ENCODE measurements at regions not wholly inside any gene's neighbourhood (a gene's known extent, or its start where the extent isn't known, plus 50 kb on each side); places are given as distances from the start of the nearest gene placed in this dataset.

GRCh38 chr19:30076751-30077670, 135.0 kb downstream of the URI1 start:
- no peaks in the 10 kb centered on the region for H3K9me3 Mint-ChIP-seq
- H3K27me3 Mint-ChIP-seq = peaks cover 4% of the 10 kb centered on the region
- H3K36me3 Mint-ChIP-seq (ENCODE audit: low read depth) = no peaks in the 10 kb centered on the region
- H3K4me3 Mint-ChIP-seq = no peak overlapping the region
- no peaks in the 10 kb centered on the region for H3K4me1 Mint-ChIP-seq (ENCODE audit: low read depth)
- H3K27ac Mint-ChIP-seq = no peak overlapping the region

GRCh38 chr19:30077851-30078355, 135.9 kb downstream of the URI1 start:
- peaks cover 4% of the 10 kb centered on the region for H3K27me3 Mint-ChIP-seq
- H3K4me3 Mint-ChIP-seq = no peak overlapping the region
- H3K27ac Mint-ChIP-seq = no peak overlapping the region
- no peaks in the 10 kb centered on the region for H3K4me1 Mint-ChIP-seq (ENCODE audit: low read depth)
- H3K36me3 Mint-ChIP-seq (ENCODE audit: low read depth) = no peaks in the 10 kb centered on the region
- H3K9me3 Mint-ChIP-seq = no peaks in the 10 kb centered on the region

GRCh38 chr19:30078381-30078910, 136.4 kb downstream of the URI1 start:
- H3K27ac Mint-ChIP-seq = no peak overlapping the region
- H3K27me3 Mint-ChIP-seq = peaks cover 4% of the 10 kb centered on the region
- no peaks in the 10 kb centered on the region for H3K9me3 Mint-ChIP-seq
- no peaks in the 10 kb centered on the region for H3K36me3 Mint-ChIP-seq (ENCODE audit: low read depth)
- no peaks in the 10 kb centered on the region for H3K4me1 Mint-ChIP-seq (ENCODE audit: low read depth)
- no peak overlapping the region for H3K4me3 Mint-ChIP-seq

- Mint-ChIP-seq H3K36me3 (ENCODE audit: low read depth) (no peaks in the 10 kb centered on the region), H3K27me3 (peaks cover 4% of the 10 kb centered on the region), H3K27ac (no peak overlapping the region), H3K4me1 (ENCODE audit: low read depth) (no peaks in the 10 kb centered on the region), H3K9me3 (no peaks in the 10 kb centered on the region), H3K4me3 (no peak overlapping the region)
Measured at GRCh38 chr19:30079200-30079599, 137.2 kb downstream of the URI1 start.

- no peaks in the 10 kb centered on the region for H3K27me3 Mint-ChIP-seq
- no peaks in the 10 kb centered on the region for H3K9me3 Mint-ChIP-seq
- no peak overlapping the region for H3K4me3 Mint-ChIP-seq
- no peak overlapping the region for H3K27ac Mint-ChIP-seq
- no peaks in the 10 kb centered on the region for H3K4me1 Mint-ChIP-seq (ENCODE audit: low read depth)
- H3K36me3 Mint-ChIP-seq (ENCODE audit: low read depth) = no peaks in the 10 kb centered on the region
Measured at GRCh38 chr19:30082168-30082567, 140.1 kb downstream of the URI1 start.

- Mint-ChIP-seq H3K4me1 (ENCODE audit: low read depth) (no peaks in the 10 kb centered on the region), H3K9me3 (no peaks in the 10 kb centered on the region), H3K4me3 (no peak overlapping the region), H3K36me3 (ENCODE audit: low read depth) (no peaks in the 10 kb centered on the region), H3K27me3 (no peaks in the 10 kb centered on the region), H3K27ac (no peak overlapping the region)
Measured at GRCh38 chr19:30082611-30083010, 140.6 kb downstream of the URI1 start.

- H3K27ac Mint-ChIP-seq = no peak overlapping the region
- H3K4me3 Mint-ChIP-seq = no peak overlapping the region
- H3K9me3 Mint-ChIP-seq = no peaks in the 10 kb centered on the region
- no peaks in the 10 kb centered on the region for H3K27me3 Mint-ChIP-seq
- H3K36me3 Mint-ChIP-seq (ENCODE audit: low read depth) = no peaks in the 10 kb centered on the region
- no peaks in the 10 kb centered on the region for H3K4me1 Mint-ChIP-seq (ENCODE audit: low read depth)
Measured at GRCh38 chr19:30083125-30083681, 141.2 kb downstream of the URI1 start.

- Mint-ChIP-seq H3K27ac (no peak overlapping the region), H3K4me3 (no peak overlapping the region), H3K36me3 (ENCODE audit: low read depth) (no peaks in the 10 kb centered on the region), H3K9me3 (no peaks in the 10 kb centered on the region), H3K4me1 (ENCODE audit: low read depth) (no peaks in the 10 kb centered on the region), H3K27me3 (no peaks in the 10 kb centered on the region)
Measured at GRCh38 chr19:30083701-30084156, 141.7 kb downstream of the URI1 start.

GRCh38 chr19:30084390-30084819, 142.4 kb downstream of the URI1 start:
- H3K4me3 Mint-ChIP-seq = no peak overlapping the region
- no peaks in the 10 kb centered on the region for H3K36me3 Mint-ChIP-seq (ENCODE audit: low read depth)
- no peaks in the 10 kb centered on the region for H3K9me3 Mint-ChIP-seq
- no peaks in the 10 kb centered on the region for H3K4me1 Mint-ChIP-seq (ENCODE audit: low read depth)
- H3K27ac Mint-ChIP-seq = no peak overlapping the region
- no peaks in the 10 kb centered on the region for H3K27me3 Mint-ChIP-seq

- H3K36me3 Mint-ChIP-seq (ENCODE audit: low read depth) = no peaks in the 10 kb centered on the region
- H3K27ac Mint-ChIP-seq = no peak overlapping the region
- no peak overlapping the region for H3K4me3 Mint-ChIP-seq
- H3K4me1 Mint-ChIP-seq (ENCODE audit: low read depth) = no peaks in the 10 kb centered on the region
- H3K27me3 Mint-ChIP-seq = no peaks in the 10 kb centered on the region
- no peaks in the 10 kb centered on the region for H3K9me3 Mint-ChIP-seq
Measured at GRCh38 chr19:30085394-30085793, 143.4 kb downstream of the URI1 start.

- H3K4me1 Mint-ChIP-seq (ENCODE audit: low read depth) = no peaks in the 10 kb centered on the region
- H3K27ac Mint-ChIP-seq = no peak overlapping the region
- no peaks in the 10 kb centered on the region for H3K27me3 Mint-ChIP-seq
- H3K36me3 Mint-ChIP-seq (ENCODE audit: low read depth) = no peaks in the 10 kb centered on the region
- no peak overlapping the region for H3K4me3 Mint-ChIP-seq
- H3K9me3 Mint-ChIP-seq = no peaks in the 10 kb centered on the region
Measured at GRCh38 chr19:30086220-30086619, 144.2 kb downstream of the URI1 start.

GRCh38 chr19:30086916-30087315, 144.9 kb downstream of the URI1 start:
- H3K4me3 Mint-ChIP-seq = no peak overlapping the region
- no peaks in the 10 kb centered on the region for H3K9me3 Mint-ChIP-seq
- no peaks in the 10 kb centered on the region for H3K4me1 Mint-ChIP-seq (ENCODE audit: low read depth)
- H3K27ac Mint-ChIP-seq = no peak overlapping the region
- no peaks in the 10 kb centered on the region for H3K36me3 Mint-ChIP-seq (ENCODE audit: low read depth)
- no peaks in the 10 kb centered on the region for H3K27me3 Mint-ChIP-seq

- Mint-ChIP-seq H3K4me1 (ENCODE audit: low read depth) (no peaks in the 10 kb centered on the region), H3K27ac (no peak overlapping the region)
Measured at GRCh38 chr19:30087381-30088138, 145.5 kb downstream of the URI1 start.

GRCh38 chr19:30088567-30088966, 146.5 kb downstream of the URI1 start:
- Mint-ChIP-seq H3K27ac (no peak overlapping the region), H3K9me3 (no peaks in the 10 kb centered on the region), H3K36me3 (ENCODE audit: low read depth) (no peaks in the 10 kb centered on the region), H3K4me1 (ENCODE audit: low read depth) (no peaks in the 10 kb centered on the region), H3K4me3 (no peak overlapping the region), H3K27me3 (no peaks in the 10 kb centered on the region)

More at GRCh38 chr19:30087381-30088138, 145.5 kb downstream of the URI1 start:
- H3K36me3 Mint-ChIP-seq (ENCODE audit: low read depth) = no peaks in the 10 kb centered on the region
- no peaks in the 10 kb centered on the region for H3K9me3 Mint-ChIP-seq
- H3K4me3 Mint-ChIP-seq = no peak overlapping the region
- H3K27me3 Mint-ChIP-seq = no peaks in the 10 kb centered on the region

Measured in stimulated activated naive CD8-positive, alpha-beta T cell treated with anti-CD3 and anti-CD28 coated beads, Interleukin-15, Interleukin-2, amounts not matched to agents 100 ng/mL and 50 ng/mL, for 24 hours (primary cell).